ENCODE measurements at regions not wholly inside any gene's neighbourhood (a gene's known extent, or its start where the extent isn't known, plus 50 kb on each side); places are given as distances from the start of the nearest gene placed in this dataset.

GRCh38 chr20:4524307-4524706, 161.9 kb upstream of the PRNP start:
- H3K9me3 ChIP-seq (ENCODE audit: control insufficient read depth in 1 of 2, insufficient read depth in 1 of 2, low read length in 2 of 2) = peaks cover 5 to 7% of the 10 kb centered on the region in 2 experiments
- no peaks in the 10 kb centered on the region for H3K4me1 ChIP-seq (ENCODE audit: insufficient read depth, low read length)
- no peaks in the 10 kb centered on the region for H3K36me3 ChIP-seq (ENCODE audit: insufficient read depth, low read length)
- Mint-ChIP-seq H3K4me1 (ENCODE audit: low read depth) (no peaks in the 10 kb centered on the region), H3K27me3 (peaks cover 39% of the 10 kb centered on the region), H3K9me3 (peaks cover 21% of the 10 kb centered on the region), H3K36me3 (ENCODE audit: low read depth) (no peaks in the 10 kb centered on the region), H3K4me3 (no peak overlapping the region), H3K27ac (no peak overlapping the region)
- intact Hi-C loops (cut with DNase I, micrococcal nuclease) = no loop called here
- H3K4me3 ChIP-seq (ENCODE audit: low read length) = no peak overlapping the region
- no peak overlapping the region for H3K27ac ChIP-seq (ENCODE audit: low read depth in 1 of 2, low read length in 2 of 2)
- ChIA-PET POLR2A (no interaction called here), CTCF (no interaction called here)
- no peak for DNase-seq
- TF ChIP-seq CTCF (IDR thresholded peaks at IDR 0.05) = no peak
- no peak for ATAC-seq (ENCODE audit: poor library complexity)
- peaks cover 7 to 9% of the 10 kb centered on the region in 2 experiments for H3K27me3 ChIP-seq (ENCODE audit: control insufficient read depth in 1 of 2, insufficient read depth in 2 of 2, low read length in 2 of 2)

- H3K9me3 Mint-ChIP-seq = peaks cover 6% of the 10 kb centered on the region
- CTCF ChIA-PET = no interaction called here
- no peak overlapping the region for H3K4me3 Mint-ChIP-seq
- H3K4me1 ChIP-seq (ENCODE audit: insufficient read depth, low read length) = no peaks in the 10 kb centered on the region
- no peak for TF ChIP-seq CTCF (IDR thresholded peaks at IDR 0.05)
- H3K27me3 Mint-ChIP-seq = peaks cover 39% of the 10 kb centered on the region
- H3K9me3 ChIP-seq (ENCODE audit: control insufficient read depth in 1 of 2, insufficient read depth in 1 of 2, low read length in 2 of 2) = peaks cover 0 to 5% of the 10 kb centered on the region in 2 experiments
- no peak overlapping the region for H3K4me3 ChIP-seq (ENCODE audit: low read length)
- ATAC-seq (ENCODE audit: poor library complexity) (no peak), DNase-seq (no peak)
- H3K27ac ChIP-seq (ENCODE audit: low read depth in 1 of 2, low read length in 2 of 2) = no peak overlapping the region
- H3K4me1 Mint-ChIP-seq (ENCODE audit: low read depth) = no peaks in the 10 kb centered on the region
- no peaks in the 10 kb centered on the region for H3K36me3 ChIP-seq (ENCODE audit: insufficient read depth, low read length)
- peaks cover 6 to 7% of the 10 kb centered on the region in 2 experiments for H3K27me3 ChIP-seq (ENCODE audit: control insufficient read depth in 1 of 2, insufficient read depth in 2 of 2, low read length in 2 of 2)
- no peaks in the 10 kb centered on the region for H3K36me3 Mint-ChIP-seq (ENCODE audit: low read depth)
- POLR2A ChIA-PET = no interaction called here
- intact Hi-C loops (cut with DNase I, micrococcal nuclease) = no loop called here
- H3K27ac Mint-ChIP-seq = no peak overlapping the region
Measured at GRCh38 chr20:4522310-4522709, 163.9 kb upstream of the PRNP start.

DNA sequence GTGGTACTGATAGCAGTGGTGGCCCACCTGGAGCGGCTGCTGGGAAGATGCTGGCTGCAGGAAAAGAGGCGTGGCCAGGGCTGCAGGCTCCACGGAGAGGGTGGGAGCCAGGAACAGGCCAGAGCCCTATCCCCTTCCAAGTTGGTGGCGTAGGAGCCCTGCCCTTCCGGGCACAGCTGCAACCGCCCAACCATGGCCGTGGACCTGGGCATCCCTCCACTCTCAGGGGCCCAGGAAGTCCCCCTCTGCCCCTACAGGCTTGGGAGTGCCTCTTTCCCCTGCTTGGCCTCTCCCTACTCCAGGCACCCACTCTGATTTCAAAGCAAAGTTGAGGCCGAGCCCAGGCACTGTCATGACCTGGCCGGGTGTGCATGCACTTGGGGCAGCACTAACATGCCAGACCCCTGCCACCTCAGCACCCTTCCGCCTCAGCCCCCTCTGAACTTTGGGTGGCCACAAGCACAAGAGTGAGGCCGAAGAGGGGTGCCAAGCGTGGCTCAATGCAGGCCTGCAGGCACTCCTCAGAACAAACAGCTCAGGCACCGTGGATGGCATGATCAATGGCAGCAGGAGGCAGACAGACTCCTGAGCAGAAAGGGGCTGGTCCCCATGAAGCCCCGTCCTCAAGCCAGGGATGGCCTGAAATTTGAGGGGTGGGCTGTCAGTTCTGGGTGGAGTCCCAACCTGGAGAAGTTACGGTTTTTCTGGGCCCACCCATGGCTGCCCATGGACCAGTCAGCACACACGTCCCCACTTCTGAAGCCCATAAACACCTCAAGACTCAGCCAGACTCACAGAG, 164.9 kb upstream of the PRNP start:
- TF ChIP-seq CTCF (IDR thresholded peaks at IDR 0.05) = no peak
- peaks cover 5 to 7% of the 10 kb centered on the region in 2 experiments for H3K27me3 ChIP-seq (ENCODE audit: control insufficient read depth in 1 of 2, insufficient read depth in 2 of 2, low read length in 2 of 2)
- intact Hi-C loops (cut with DNase I, micrococcal nuclease) = no loop called here
- ChIA-PET CTCF (no interaction called here), POLR2A (no interaction called here)
- ATAC-seq (ENCODE audit: poor library complexity) (no peak), DNase-seq (no peak)
- Mint-ChIP-seq H3K4me3 (no peak overlapping the region), H3K9me3 (peaks cover 6% of the 10 kb centered on the region), H3K4me1 (ENCODE audit: low read depth) (no peaks in the 10 kb centered on the region), H3K27me3 (peaks cover 44% of the 10 kb centered on the region), H3K36me3 (ENCODE audit: low read depth) (no peaks in the 10 kb centered on the region), H3K27ac (no peak overlapping the region)
- no peak overlapping the region for H3K4me3 ChIP-seq (ENCODE audit: low read length)
- no peak overlapping the region for H3K27ac ChIP-seq (ENCODE audit: low read depth in 1 of 2, low read length in 2 of 2)
- H3K4me1 ChIP-seq (ENCODE audit: insufficient read depth, low read length) = no peaks in the 10 kb centered on the region
- H3K36me3 ChIP-seq (ENCODE audit: insufficient read depth, low read length) = no peaks in the 10 kb centered on the region
- H3K9me3 ChIP-seq (ENCODE audit: control insufficient read depth in 1 of 2, insufficient read depth in 1 of 2, low read length in 2 of 2) = peaks cover 0 to 3% of the 10 kb centered on the region in 2 experiments
